Middle frontal gyrus (tissue), 1 donor: ENCODE measurements at regions not wholly inside any gene's neighbourhood (a gene's known extent, or its start where the extent isn't known, plus 50 kb on each side); places are given as distances from the start of the nearest gene placed in this dataset.

Source experiments
- DNase-seq: peaks from one replicate; pipeline ENCODE4 v3.0.0-alpha.2; 2015; ENCODE audit warnings: low spot score; ENCODE audit errors: extremely low spot score

DNA sequence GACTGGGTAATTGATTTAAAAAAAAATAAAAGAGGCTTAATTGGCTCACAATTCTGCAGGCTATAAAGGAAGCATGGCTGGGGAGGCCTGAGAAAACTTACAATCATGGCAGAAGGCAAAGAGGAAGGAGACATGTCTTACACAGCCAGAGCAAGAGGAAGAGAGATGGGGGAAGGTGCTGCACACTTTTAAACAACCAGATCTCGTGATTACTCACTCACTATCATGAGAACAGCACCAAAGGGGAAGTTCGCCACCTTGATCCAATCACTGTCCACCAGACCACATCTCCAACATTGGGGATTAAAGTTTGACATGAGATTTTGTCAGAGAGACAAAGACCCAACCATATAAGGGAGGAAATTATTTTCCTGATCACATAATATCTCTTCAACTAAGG, 138.8 kb upstream of the NR4A3 start:
- DNase-seq, result no peak

- DNase-seq, result no peak
Observed at GRCh38 chr9:99690573-99690972, 131.1 kb upstream of the NR4A3 start.

GRCh38 chr9:99693888-99694287, 127.8 kb upstream of the NR4A3 start:
- DNase-seq, result no peak

DNA sequence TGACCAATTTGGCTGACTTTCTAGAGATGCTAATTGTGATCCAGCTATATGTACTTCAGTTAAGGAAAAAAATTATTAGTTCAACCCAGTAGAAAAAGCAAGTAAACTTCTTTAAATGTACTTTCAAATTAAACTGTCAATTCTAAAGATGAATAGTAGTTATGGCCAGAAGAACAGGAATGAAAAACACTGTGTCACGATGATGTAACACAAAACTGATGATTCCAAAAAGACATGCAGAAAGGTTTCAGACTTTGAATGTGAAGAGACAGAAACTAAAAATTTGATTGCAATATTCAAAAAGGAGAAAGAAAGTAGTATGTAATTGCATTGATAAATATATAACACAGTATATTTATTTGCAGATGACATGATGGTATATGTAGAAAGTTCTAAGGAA, 127.3 kb upstream of the NR4A3 start:
- DNase-seq, result no peak

GRCh38 chr9:99699396-99699795, 122.3 kb upstream of the NR4A3 start:
- no peak for DNase-seq

- no peak for DNase-seq
Observed at GRCh38 chr9:99712214-99712613, 109.5 kb upstream of the NR4A3 start.

DNA sequence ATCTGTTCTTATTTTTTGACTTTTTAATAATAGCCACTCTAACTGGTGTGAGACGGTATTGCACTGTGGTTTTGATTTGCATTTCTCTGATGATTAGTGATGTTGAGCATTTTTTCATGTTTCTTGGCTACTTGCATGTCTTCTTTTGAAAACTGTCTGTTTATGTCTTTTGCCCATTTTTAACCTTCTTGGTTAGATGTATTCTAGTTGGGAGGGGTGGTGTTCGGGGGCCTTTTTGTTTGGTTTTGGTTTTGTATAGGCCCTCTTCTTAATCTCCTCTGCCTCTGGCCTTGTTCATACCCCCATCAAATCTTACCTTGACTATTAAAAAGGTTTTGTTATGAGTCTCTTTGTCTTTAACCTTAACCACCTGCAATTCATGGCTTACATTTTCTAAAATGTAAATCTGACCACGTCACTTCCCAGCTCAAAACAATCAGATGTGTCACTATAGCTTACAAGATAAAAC, 107.8 kb upstream of the NR4A3 start:
- DNase-seq, result no peak

DNA sequence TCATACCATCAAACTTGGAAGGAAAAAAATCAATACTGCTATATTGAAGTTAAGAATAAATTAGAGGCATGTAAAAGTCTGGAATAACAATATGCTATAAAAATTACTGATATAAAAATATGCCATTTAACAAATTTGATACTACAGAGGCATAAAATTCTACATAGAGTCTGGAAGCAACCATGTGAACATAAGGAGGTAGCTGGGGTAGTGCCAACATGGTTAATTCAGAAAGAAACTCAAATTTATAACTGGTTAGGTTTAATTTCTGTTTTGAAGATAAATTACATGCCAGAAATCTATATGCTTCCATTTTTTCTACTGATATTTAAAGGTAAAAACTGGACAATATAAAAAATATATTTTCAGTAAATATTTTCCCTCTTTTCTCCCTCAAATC, 103.1 kb upstream of the NR4A3 start:
- no peak for DNase-seq

DNA sequence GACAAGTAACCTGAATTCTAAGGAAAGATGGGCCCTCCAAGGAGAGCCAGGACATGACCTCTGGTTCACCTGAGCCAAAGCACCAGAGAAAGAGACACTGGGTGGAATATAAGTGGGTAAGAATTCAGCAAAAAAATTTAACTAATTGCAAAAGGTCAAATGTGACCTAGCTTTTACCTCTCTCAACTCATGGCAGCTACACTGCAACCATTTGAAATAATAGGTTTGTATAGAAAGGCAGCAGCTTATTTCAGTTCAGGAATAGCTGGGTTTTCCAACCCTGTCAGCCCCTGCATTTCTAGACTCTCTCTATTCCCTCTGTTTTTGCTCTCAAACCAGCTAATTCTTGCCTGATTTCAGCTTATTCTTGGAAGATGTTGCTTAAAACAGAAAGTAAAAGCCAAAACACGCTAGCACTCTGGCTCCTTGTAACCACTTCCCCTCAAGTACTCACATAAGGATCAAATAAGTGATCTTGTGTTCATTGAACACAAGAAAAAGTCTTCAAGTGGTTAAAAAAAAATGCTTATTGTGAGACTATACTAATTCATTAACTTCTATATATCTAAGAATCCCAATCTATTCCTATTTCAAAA, 101.1 kb upstream of the NR4A3 start:
- DNase-seq, result no peak

- DNase-seq, result no peak
Observed at GRCh38 chr9:99721898-99722297, 99.8 kb upstream of the NR4A3 start.

DNA sequence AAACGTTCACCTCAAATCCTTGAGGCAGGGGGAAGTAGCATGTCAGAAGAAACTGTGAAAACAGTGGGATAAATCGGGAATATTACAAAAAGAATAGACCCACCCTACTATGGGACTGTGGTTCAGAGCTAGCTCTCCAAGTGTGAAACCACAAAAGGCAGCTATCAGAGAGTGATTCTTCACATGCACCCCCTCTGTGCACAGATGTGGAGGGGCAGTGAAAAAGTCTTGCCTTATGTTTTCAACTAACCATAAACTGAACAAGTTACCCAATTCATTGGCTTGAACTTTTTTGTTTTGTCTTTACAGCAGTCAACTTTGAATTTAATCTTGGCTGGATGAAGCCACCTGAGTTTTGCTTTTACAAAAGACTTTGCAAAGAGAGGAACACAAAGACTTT, 98.8 kb upstream of the NR4A3 start:
- DNase-seq, result no peak

DNA sequence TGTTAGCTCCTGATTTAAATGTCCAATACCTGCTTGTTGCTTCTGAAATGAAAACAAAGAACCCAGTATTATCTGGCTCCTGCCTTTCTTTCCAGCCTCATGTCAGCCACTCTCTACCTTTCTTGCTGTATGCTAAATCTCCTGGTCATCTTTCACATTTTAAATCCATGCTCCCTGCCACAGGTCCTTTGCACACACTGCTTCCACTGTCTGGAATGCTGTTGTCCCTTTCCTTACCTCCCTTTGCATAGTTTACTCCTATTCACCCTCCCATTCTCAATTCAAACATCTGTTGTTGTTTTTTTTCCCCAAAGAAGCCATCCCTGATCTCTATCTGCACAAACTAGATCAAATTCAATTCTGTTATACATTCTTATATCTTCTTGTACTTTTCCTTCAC, 97.0 kb upstream of the NR4A3 start:
- DNase-seq, result no peak

GRCh38 chr9:99725852-99726251, 95.8 kb upstream of the NR4A3 start:
- no peak for DNase-seq

DNA sequence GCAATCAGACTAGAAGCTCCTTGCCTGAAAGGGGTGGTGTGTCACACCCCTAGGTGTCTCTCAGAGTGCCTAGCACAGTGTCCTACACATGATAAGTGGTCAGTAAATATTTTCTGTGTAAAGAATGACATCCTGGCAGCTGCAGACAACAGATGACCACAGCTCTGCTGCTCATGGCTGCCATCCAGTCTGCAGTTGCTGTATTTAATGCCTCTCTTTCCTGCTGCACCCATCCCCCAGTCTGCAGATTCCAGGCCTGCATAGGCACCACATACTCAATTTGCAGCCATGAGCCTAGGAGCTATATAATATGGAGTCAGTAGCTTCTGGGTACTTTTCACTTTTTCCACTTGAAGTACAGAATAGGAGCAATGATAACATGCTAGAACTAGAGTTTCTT, 94.9 kb upstream of the NR4A3 start:
- no peak for DNase-seq

- no peak for DNase-seq
Observed at GRCh38 chr9:99730062-99730461, 91.6 kb upstream of the NR4A3 start.

GRCh38 chr9:99731950-99732349, 89.7 kb upstream of the NR4A3 start:
- no peak for DNase-seq

DNA sequence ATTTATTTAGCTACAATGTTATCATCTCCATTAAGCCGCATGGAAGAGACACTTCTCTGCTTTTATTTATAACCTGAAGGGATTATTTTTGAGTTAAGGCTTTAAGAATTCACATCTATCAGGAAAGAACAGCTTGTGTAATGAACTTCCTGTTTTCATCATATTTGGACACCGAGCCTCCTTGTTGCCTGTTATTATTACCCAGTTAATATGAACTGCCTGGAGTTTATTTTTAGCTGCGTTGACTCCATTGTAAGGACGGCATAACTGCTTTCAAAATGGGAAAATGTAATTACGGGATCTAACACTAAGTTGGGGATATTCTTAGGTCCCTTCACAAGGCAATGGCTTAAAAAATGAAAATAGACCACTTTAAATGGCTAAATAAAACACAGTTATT, 89.0 kb upstream of the NR4A3 start:
- DNase-seq, result no peak

- DNase-seq, result no peak
Observed at GRCh38 chr9:99735041-99735440, 86.6 kb upstream of the NR4A3 start.

GRCh38 chr9:99736291-99736690, 85.4 kb upstream of the NR4A3 start:
- no peak for DNase-seq

DNA sequence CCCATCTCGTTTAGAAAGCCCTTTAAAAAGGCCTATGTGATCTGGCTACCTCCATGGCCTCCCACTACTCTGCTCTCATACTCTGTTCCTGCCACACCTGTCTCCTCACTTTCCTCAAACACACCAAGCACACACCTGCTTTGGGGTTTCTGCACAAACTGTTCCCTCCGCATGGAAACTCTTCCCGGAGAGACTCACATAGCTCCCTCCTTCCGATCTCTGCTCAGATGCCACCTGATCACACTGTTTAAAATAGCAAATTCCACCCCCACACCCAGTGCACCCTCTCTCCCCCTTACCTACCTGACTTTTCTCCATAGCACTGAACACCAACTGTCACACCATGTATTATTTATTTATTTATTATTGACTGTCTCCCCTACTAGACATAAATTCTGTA, 84.0 kb upstream of the NR4A3 start:
- no peak for DNase-seq

DNA sequence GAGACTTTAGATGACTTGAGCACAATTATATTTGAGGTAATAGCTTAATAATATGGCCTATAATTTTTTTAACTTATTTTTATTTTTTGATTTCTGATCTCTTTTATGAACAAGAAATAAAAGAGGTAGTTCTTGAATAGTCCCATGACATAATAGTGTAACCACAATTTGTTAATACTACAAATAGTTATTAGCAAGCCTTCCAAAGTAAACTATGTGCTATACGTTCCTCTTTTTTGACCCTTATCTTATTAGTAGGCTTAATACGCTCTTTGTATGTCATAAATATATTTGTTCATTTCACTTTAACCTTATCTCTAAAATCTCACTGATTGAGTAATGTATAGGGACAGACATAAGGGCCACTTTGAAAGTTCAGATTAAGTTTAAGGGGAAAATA, 78.7 kb upstream of the NR4A3 start:
- no peak for DNase-seq

- DNase-seq, result no peak
Observed at GRCh38 chr9:99743455-99743854, 78.2 kb upstream of the NR4A3 start.

DNA sequence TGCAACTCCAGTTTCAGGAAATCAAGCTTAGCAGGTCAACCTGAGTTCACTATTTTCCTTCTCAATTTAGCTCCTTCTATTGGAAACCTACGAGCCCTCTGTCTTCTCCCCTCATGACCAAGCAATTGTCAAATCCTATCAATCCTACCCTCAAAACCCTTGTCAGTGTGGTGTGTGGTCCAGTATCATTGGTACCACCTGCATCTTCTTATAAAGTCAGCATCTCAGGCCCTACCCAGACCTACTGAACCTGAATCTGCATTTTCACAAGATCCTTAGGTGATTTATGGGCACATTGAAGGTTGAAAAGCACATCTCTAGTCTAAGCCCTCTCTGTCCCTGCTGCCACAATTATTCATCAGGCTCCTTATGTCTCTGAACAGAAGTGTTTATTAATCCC, 77.6 kb upstream of the NR4A3 start:
- DNase-seq, result no peak

DNA sequence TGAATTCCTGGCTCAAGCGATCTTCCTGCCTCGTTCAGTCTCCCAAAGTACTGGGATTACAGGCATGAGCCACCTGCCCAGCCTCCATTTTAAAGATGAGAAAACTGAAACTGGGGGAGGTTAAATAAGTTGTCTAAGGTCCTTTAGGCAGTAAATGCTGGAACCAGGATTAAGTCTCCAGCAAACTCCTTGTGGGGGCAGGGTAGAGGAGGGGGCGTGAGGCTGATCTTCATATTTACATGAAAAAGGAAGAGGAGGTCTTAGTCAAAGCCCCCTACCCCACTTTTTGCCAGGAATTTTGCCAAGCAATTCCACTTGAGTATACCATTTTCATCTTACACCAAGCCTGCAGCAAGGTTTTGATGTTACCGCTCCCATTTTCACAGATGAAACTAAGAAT, 76.6 kb upstream of the NR4A3 start:
- DNase-seq, result no peak
